ENCODE measurements at regions not wholly inside any gene's neighbourhood (a gene's known extent, or its start where the extent isn't known, plus 50 kb on each side); places are given as distances from the start of the nearest gene placed in this dataset.

GRCh38 chr4:176920694-176921093, 128.0 kb upstream of the VEGFC start:
- Histone ChIP-seq H3F3A (ENCODE audit: low read depth) (no peaks in the 10 kb centered on the region), H3K9ac (ENCODE audit: low read depth, low read length, poor library complexity, severe bottlenecking) (no peak overlapping the region), H3K4me3 (ENCODE audit: low read length, poor library complexity, severe bottlenecking) (no peak overlapping the region), H3K79me2 (ENCODE audit: insufficient read depth, low read length) (no peaks in the 10 kb centered on the region), H3K4me2 (ENCODE audit: low read depth, low read length, poor library complexity, severe bottlenecking) (no peak overlapping the region), H3K9me2 (replicated peaks; ENCODE audit: low read depth, low read length) (no peaks in the 10 kb centered on the region), H2AFZ (ENCODE audit: low read length) (no peak overlapping the region), H3K27me3 (ENCODE audit: insufficient read depth, low read length, poor library complexity, severe bottlenecking) (no peaks in the 10 kb centered on the region), H4K20me1 (ENCODE audit: insufficient read depth, low read length, poor library complexity, severe bottlenecking) (no peaks in the 10 kb centered on the region), H3K4me1 (ENCODE audit: insufficient read depth, low read length, poor library complexity, severe bottlenecking) (no peaks in the 10 kb centered on the region), H3K9me3 (ENCODE audit: insufficient read depth, low read depth, low read length) (no peaks in the 10 kb centered on the region), H3K36me3 (ENCODE audit: insufficient read depth, low read length) (no peaks in the 10 kb centered on the region)
- TF ChIP-seq CTCF (conservative IDR thresholded peaks at IDR 0.05; ENCODE audit: low read length) = no peak
- no peak for TF ChIP-seq EZH2phosphoT487 (IDR thresholded peaks at IDR 0.05; ENCODE audit: borderline replicate concordance)

GRCh38 chr4:176921256-176921655, 128.5 kb upstream of the VEGFC start:
- no peaks in the 10 kb centered on the region for H4K20me1 ChIP-seq (ENCODE audit: insufficient read depth, low read length, poor library complexity, severe bottlenecking)
- H3K9ac ChIP-seq (ENCODE audit: low read depth, low read length, poor library complexity, severe bottlenecking) = no peak overlapping the region
- no peaks in the 10 kb centered on the region for H3K27me3 ChIP-seq (ENCODE audit: insufficient read depth, low read length, poor library complexity, severe bottlenecking)
- no peaks in the 10 kb centered on the region for H3K9me3 ChIP-seq (ENCODE audit: insufficient read depth, low read depth, low read length)
- no peak overlapping the region for H2AFZ ChIP-seq (ENCODE audit: low read length)
- no peak overlapping the region for H3K4me2 ChIP-seq (ENCODE audit: low read depth, low read length, poor library complexity, severe bottlenecking)
- no peak overlapping the region for H3K4me3 ChIP-seq (ENCODE audit: low read length, poor library complexity, severe bottlenecking)
- H3F3A ChIP-seq (ENCODE audit: low read depth) = no peaks in the 10 kb centered on the region
- no peaks in the 10 kb centered on the region for H3K4me1 ChIP-seq (ENCODE audit: insufficient read depth, low read length, poor library complexity, severe bottlenecking)
- no peaks in the 10 kb centered on the region for H3K9me2 ChIP-seq (replicated peaks; ENCODE audit: low read depth, low read length)
- TF ChIP-seq CTCF (conservative IDR thresholded peaks at IDR 0.05; ENCODE audit: low read length) (no peak), EZH2phosphoT487 (IDR thresholded peaks at IDR 0.05; ENCODE audit: borderline replicate concordance) (no peak)
- no peaks in the 10 kb centered on the region for H3K36me3 ChIP-seq (ENCODE audit: insufficient read depth, low read length)
- no peaks in the 10 kb centered on the region for H3K79me2 ChIP-seq (ENCODE audit: insufficient read depth, low read length)

- no peak for TF ChIP-seq EZH2phosphoT487 (IDR thresholded peaks at IDR 0.05; ENCODE audit: borderline replicate concordance)
- no peaks in the 10 kb centered on the region for H3K27me3 ChIP-seq (ENCODE audit: insufficient read depth, low read length, poor library complexity, severe bottlenecking)
- H3K79me2 ChIP-seq (ENCODE audit: insufficient read depth, low read length) = no peaks in the 10 kb centered on the region
- no peaks in the 10 kb centered on the region for H3K9me3 ChIP-seq (ENCODE audit: insufficient read depth, low read depth, low read length)
- H3K4me3 ChIP-seq (ENCODE audit: low read length, poor library complexity, severe bottlenecking) = no peak overlapping the region
- H3K4me2 ChIP-seq (ENCODE audit: low read depth, low read length, poor library complexity, severe bottlenecking) = no peak overlapping the region
- no peaks in the 10 kb centered on the region for H3K9me2 ChIP-seq (replicated peaks; ENCODE audit: low read depth, low read length)
- no peaks in the 10 kb centered on the region for H3K4me1 ChIP-seq (ENCODE audit: insufficient read depth, low read length, poor library complexity, severe bottlenecking)
- no peaks in the 10 kb centered on the region for H3K36me3 ChIP-seq (ENCODE audit: insufficient read depth, low read length)
- no peaks in the 10 kb centered on the region for H4K20me1 ChIP-seq (ENCODE audit: insufficient read depth, low read length, poor library complexity, severe bottlenecking)
- no peak overlapping the region for H2AFZ ChIP-seq (ENCODE audit: low read length)
- no peak overlapping the region for H3K9ac ChIP-seq (ENCODE audit: low read depth, low read length, poor library complexity, severe bottlenecking)
- no peaks in the 10 kb centered on the region for H3F3A ChIP-seq (ENCODE audit: low read depth)
Measured at GRCh38 chr4:176924238-176924637, 131.5 kb upstream of the VEGFC start.

GRCh38 chr4:176925962-176926361, 133.2 kb upstream of the VEGFC start:
- no peak for TF ChIP-seq EZH2phosphoT487 (IDR thresholded peaks at IDR 0.05; ENCODE audit: borderline replicate concordance)
- no peak for TF ChIP-seq CTCF (conservative IDR thresholded peaks at IDR 0.05; ENCODE audit: low read length)
- Histone ChIP-seq H2AFZ (ENCODE audit: low read length) (no peak overlapping the region), H3F3A (ENCODE audit: low read depth) (no peaks in the 10 kb centered on the region)

More at GRCh38 chr4:176925962-176926361, 133.2 kb upstream of the VEGFC start:
- Histone ChIP-seq H3K9me2 (replicated peaks; ENCODE audit: low read depth, low read length) (no peaks in the 10 kb centered on the region), H3K4me2 (ENCODE audit: low read depth, low read length, poor library complexity, severe bottlenecking) (no peak overlapping the region), H3K79me2 (ENCODE audit: insufficient read depth, low read length) (no peaks in the 10 kb centered on the region), H3K27me3 (ENCODE audit: insufficient read depth, low read length, poor library complexity, severe bottlenecking) (no peaks in the 10 kb centered on the region), H3K9me3 (ENCODE audit: insufficient read depth, low read depth, low read length) (no peaks in the 10 kb centered on the region), H4K20me1 (ENCODE audit: insufficient read depth, low read length, poor library complexity, severe bottlenecking) (no peaks in the 10 kb centered on the region), H3K4me3 (ENCODE audit: low read length, poor library complexity, severe bottlenecking) (no peak overlapping the region), H3K9ac (ENCODE audit: low read depth, low read length, poor library complexity, severe bottlenecking) (no peak overlapping the region), H3K36me3 (ENCODE audit: insufficient read depth, low read length) (no peaks in the 10 kb centered on the region), H3K4me1 (ENCODE audit: insufficient read depth, low read length, poor library complexity, severe bottlenecking) (no peaks in the 10 kb centered on the region)

All from Loucy (cell line).